Calu3 (cell line): ENCODE measurements at regions not wholly inside any gene's neighbourhood (a gene's known extent, or its start where the extent isn't known, plus 50 kb on each side); places are given as distances from the start of the nearest gene placed in this dataset.
"Not testable (repeated sequence)": the region's sequence is repeated elsewhere in the genome, so short reads cannot be mapped to it uniquely, and the experiment has no call there.

Experiments used
- BruUV-seq: library from RNA; stranded (reverse); fragments of 400-500 nt; replicated peaks from 2 replicates; lab custom pipeline; 2021; lab: Mats Ljungman, UMichigan
- CTCF ChIA-PET: fragments of 300-600 bp; sonication (Branson Sonifier 250); formaldehyde crosslinking; loops from one replicate; lab custom pipeline; 2022; ENCODE audit warnings: antibody characterized with exemption; lab: Charles Lee
- DNase-seq: peaks from one replicate; pipeline ENCODE4 v3.0.0; 2022
- H3K27ac Mint-ChIP-seq: one replicate; pipeline ENCODE4 v1.8.0; 2022; ENCODE audit warnings: mixed read lengths; ENCODE audit not compliant: unreplicated experiment
- H3K27me3 Mint-ChIP-seq: one replicate; pipeline ENCODE4 v1.8.0; 2022; ENCODE audit warnings: mixed read lengths; ENCODE audit not compliant: unreplicated experiment
- H3K36me3 Mint-ChIP-seq: one replicate; pipeline ENCODE4 v1.8.0; 2022; ENCODE audit warnings: mild to moderate bottlenecking, moderate library complexity, mixed read lengths; ENCODE audit not compliant: insufficient read depth, unreplicated experiment
- H3K4me1 Mint-ChIP-seq: one replicate; pipeline ENCODE4 v1.8.0; 2022; ENCODE audit warnings: mild to moderate bottlenecking, low read depth, mixed read lengths; ENCODE audit not compliant: unreplicated experiment
- H3K4me3 Mint-ChIP-seq: one replicate; pipeline ENCODE4 v1.8.0; 2022; ENCODE audit warnings: mild to moderate bottlenecking, low read depth, moderate library complexity, mixed read lengths; ENCODE audit not compliant: unreplicated experiment
- H3K9me3 Mint-ChIP-seq: one replicate; pipeline ENCODE4 v1.8.0; 2022; ENCODE audit warnings: low read depth, mixed read lengths; ENCODE audit not compliant: unreplicated experiment
- intact Hi-C: fragments of 100-400 bp; cut with micrococcal nuclease; formaldehyde crosslinking; loops from one replicate; pipeline ENCODE4 v1.10.0; 2022; ENCODE audit not compliant: unreplicated experiment
- TF ChIP-seq, protein P1 (sequence below): fragments of 200-600 bp; IDR thresholded peaks from one replicate; pipeline ENCODE4 v1.8.0; 2022; ENCODE audit warnings: antibody characterized with exemption; ENCODE audit not compliant: unreplicated experiment

DNA sequence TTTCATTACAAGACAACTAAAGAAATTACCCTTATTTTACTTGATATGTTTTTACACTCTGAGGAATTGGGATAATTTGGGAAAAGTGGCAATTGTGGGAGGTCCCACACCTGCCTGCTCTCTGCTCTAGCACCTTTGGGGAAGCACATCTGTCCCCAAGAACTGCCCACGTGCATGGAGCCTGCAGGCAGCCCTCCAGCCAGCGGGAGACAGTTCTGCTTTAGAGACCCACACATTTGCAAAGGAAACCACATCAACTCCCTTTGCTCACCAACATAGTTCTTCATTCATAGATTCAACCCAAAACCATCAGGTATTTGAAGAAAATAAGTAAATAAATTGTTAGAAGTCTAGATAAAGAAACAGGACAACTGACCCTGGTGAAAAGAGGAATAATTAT is 239.9 kb upstream of the ID2 start:
- no TSS peak for BruUV-seq
- H3K9me3 Mint-ChIP-seq = no peaks in the 10 kb centered on the region
- TF ChIP-seq, protein P1, sequence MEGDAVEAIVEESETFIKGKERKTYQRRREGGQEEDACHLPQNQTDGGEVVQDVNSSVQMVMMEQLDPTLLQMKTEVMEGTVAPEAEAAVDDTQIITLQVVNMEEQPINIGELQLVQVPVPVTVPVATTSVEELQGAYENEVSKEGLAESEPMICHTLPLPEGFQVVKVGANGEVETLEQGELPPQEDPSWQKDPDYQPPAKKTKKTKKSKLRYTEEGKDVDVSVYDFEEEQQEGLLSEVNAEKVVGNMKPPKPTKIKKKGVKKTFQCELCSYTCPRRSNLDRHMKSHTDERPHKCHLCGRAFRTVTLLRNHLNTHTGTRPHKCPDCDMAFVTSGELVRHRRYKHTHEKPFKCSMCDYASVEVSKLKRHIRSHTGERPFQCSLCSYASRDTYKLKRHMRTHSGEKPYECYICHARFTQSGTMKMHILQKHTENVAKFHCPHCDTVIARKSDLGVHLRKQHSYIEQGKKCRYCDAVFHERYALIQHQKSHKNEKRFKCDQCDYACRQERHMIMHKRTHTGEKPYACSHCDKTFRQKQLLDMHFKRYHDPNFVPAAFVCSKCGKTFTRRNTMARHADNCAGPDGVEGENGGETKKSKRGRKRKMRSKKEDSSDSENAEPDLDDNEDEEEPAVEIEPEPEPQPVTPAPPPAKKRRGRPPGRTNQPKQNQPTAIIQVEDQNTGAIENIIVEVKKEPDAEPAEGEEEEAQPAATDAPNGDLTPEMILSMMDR = no peak
- no peak for DNase-seq
- no peak overlapping the region for H3K27ac Mint-ChIP-seq
- CTCF ChIA-PET = no interaction called here
- no peak overlapping the region for H3K4me3 Mint-ChIP-seq
- H3K4me1 Mint-ChIP-seq = peaks cover 19% of the 10 kb centered on the region
- intact Hi-C loops = no loop called here
- no peaks in the 10 kb centered on the region for H3K27me3 Mint-ChIP-seq
- no peaks in the 10 kb centered on the region for H3K36me3 Mint-ChIP-seq

DNA sequence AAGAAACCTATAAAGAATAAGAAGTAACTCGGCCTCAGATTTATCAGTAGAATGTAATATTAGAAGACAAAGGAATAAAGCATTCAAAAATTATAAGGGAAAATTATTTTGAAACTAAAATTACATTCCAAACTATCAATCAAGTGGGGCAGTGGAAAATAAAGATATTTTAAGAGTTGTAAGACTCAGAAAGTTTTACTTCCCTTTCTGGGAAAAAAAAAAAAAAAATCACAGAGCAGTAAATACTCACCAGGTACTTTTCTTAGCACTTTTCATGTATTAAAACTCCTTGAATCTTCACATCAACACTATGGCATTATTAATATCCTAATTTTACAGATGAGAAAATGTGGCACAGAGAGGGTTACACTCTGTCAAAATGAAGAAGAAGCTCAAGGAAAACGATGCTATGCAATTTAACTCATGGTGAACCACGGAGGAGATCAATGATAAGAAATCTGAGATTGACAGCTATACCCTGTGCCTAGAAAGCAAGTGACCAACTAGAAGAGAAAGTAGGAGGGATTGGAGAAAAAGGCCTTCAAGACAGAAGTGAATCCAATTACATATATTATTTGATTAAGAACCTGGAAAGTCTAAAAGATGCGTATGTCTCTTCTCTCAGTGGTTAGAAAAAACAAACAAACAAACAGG is 238.9 kb upstream of the ID2 start:
- no peak overlapping the region for H3K4me3 Mint-ChIP-seq
- no peaks in the 10 kb centered on the region for H3K27me3 Mint-ChIP-seq
- BruUV-seq = no TSS peak
- H3K27ac Mint-ChIP-seq = no peak overlapping the region
- no peaks in the 10 kb centered on the region for H3K36me3 Mint-ChIP-seq
- CTCF ChIA-PET = interaction anchor here (0.6 kb wide), 1 partner anchor 50 kb away, joined by 4 read pairs; no protein-coding TSS in a partner anchor
- intact Hi-C loops = no loop called here
- peaks cover 29% of the 10 kb centered on the region for H3K4me1 Mint-ChIP-seq
- TF ChIP-seq, protein P1 = no peak
- no peak for DNase-seq
- no peaks in the 10 kb centered on the region for H3K9me3 Mint-ChIP-seq

DNA sequence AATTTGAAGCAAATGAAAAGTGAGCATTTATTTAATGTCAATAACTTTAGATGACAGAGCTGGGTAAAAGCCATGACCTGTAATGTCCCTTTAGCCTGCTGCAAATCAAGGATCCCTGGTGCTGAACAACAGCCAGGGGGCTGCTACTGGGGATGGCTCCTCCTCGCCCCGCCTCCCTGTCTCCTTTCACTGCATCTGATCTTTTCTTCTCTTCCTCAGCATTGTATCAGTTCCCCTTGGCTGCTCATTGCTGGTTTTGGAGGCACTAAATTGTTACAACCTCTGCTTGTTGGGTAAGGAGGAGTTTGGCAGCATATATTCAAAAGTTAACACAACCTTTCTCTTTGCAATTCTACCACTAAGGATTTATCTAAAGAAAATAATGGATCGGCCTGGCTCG is 236.3 kb upstream of the ID2 start:
- Mint-ChIP-seq H3K4me3 (no peak overlapping the region), H3K36me3 (no peaks in the 10 kb centered on the region), H3K9me3 (no peaks in the 10 kb centered on the region), H3K27ac (no peak overlapping the region), H3K4me1 (peaks cover 23% of the 10 kb centered on the region), H3K27me3 (no peaks in the 10 kb centered on the region)
- CTCF ChIA-PET = no interaction called here
- no peak for DNase-seq
- TF ChIP-seq, protein P1 = no peak
- intact Hi-C loops = no loop called here
- no TSS peak for BruUV-seq

DNA sequence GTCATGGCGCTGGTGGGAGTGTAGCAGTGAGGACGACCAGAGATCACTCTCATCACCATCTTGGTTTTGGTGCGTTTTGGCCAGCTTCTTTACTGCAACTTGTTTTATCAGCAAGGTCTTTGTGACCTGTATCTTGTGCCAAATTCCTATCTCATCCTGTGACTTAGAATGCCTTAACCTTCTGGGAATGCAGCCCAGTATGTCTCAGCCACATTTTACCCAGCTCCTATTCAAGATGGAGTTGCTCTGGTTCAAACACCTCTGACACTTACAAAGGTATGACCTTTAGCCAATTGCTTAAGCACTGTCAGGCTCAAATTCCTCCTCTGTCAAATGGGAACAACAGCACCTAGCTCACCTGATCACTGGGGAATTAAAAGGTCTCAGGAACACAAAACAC is 235.1 kb upstream of the ID2 start:
- BruUV-seq, H3K36me3 Mint-ChIP-seq, H3K4me3 Mint-ChIP-seq, H3K9me3 Mint-ChIP-seq, DNase-seq, CTCF ChIA-PET, intact Hi-C loops, H3K27me3 Mint-ChIP-seq, H3K27ac Mint-ChIP-seq: not testable (repeated sequence)
- peaks cover 23% of the 10 kb centered on the region for H3K4me1 Mint-ChIP-seq

DNA sequence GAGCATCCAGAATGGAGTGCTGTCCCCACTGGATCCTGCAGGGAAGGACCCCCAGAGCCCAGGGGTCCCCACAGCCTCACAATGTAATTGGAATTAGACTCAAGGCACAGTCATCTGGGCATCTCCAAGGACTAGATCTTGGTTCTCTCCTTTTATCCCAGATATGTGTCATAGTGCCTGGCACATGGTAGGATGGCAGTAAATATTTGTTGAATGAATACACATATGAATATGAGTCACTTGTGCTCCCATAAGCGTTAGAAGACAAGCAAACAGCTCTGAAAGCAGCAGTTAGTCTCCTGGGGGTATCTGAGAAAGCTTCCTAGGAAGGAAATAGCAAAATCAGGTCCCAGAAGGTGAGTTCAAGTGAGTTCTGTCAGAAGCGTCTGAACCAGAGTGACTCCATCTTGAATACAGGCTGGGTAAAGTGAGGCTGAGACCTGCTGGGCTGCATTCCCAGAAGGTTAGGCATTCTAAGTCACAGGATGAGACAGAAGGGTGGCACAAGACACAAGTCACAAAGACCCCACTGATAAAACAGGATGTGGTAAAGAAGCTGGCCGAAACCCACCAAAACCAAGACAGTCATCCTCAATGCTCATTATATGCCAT is 234.1 kb upstream of the ID2 start:
- H3K27ac Mint-ChIP-seq = no peak overlapping the region
- H3K27me3 Mint-ChIP-seq = no peaks in the 10 kb centered on the region
- peaks cover 24% of the 10 kb centered on the region for H3K4me1 Mint-ChIP-seq
- intact Hi-C loops = no loop called here
- no peak overlapping the region for H3K4me3 Mint-ChIP-seq
- no peaks in the 10 kb centered on the region for H3K9me3 Mint-ChIP-seq
- TF ChIP-seq, protein P1 = no peak
- DNase-seq = no peak
- H3K36me3 Mint-ChIP-seq = no peaks in the 10 kb centered on the region
- CTCF ChIA-PET = no interaction called here
- no TSS peak for BruUV-seq
